HG03565 (cell line): ENCODE measurements at regions not wholly inside any gene's neighbourhood (a gene's known extent, or its start where the extent isn't known, plus 50 kb on each side); places are given as distances from the start of the nearest gene placed in this dataset.

ENCODE experiments used
- ATAC-seq: cut with Tn5 transposase; IDR thresholded peaks from one replicate; pipeline ENCODE4 v1.9.1; 2021; ENCODE audit warnings: mild to moderate bottlenecking, moderate library complexity; ENCODE audit not compliant: unreplicated experiment

DNA sequence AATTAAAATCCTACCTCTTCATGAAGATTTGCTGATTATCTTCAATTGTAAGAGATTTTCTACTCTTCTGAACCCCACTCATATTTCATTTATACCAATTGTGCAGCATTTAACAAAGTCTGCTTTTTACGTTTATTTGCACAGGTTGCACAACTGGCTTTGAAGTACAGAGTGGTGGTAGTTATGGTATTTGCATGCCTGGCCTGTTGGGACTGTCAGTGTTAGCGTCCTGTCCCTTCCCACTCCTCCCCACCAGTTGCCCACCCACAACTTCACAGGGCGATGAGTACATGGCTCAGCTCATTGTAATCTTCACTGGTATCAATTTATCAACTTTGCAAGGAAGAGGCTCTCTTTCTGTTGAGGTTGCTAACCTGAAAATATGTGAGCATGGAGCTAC lies 372.3 kb downstream of the AASDHPPT start:
- ATAC-seq = no peak

DNA sequence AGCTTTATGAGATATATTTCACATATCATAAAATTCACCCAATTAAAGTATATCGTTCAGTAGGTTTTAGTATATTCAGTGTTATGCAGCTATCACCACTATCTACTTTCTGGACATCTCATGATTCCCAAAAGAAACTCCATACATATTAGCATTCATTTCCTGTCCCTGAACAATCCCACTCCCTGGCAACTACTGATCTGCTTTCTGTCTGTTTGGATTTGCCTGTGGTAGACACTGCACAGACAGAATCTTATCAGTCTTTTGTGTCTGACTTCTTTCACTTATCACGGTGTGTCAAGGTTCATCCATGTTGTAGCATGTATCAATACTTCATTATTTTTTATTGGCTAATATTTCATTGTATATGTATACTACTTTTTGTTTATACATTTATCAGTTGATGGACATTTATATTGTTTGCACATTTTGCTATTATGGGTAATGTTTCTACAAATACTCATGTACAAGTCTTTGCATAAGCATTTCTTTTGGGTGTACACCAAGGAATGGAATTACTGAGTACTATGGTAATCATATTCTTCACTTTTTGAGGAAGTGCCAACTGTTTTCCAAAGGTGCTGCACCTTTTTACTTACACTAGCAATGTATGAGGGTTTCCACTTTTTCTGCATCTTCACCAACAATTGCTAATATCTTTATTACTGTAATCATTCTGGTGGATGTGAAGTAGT lies 373.9 kb downstream of the AASDHPPT start:
- no peak for ATAC-seq

GRCh38 chr11:106456647-106457046 lies 379.2 kb downstream of the AASDHPPT start:
- ATAC-seq = no peak

- no peak for ATAC-seq
Observed at GRCh38 chr11:106457727-106458126, 380.3 kb downstream of the AASDHPPT start.

GRCh38 chr11:106459135-106459534 lies 381.7 kb downstream of the AASDHPPT start:
- ATAC-seq = no peak

GRCh38 chr11:106461148-106461691 lies 383.8 kb downstream of the AASDHPPT start:
- ATAC-seq = no peak

- ATAC-seq = no peak
Observed at GRCh38 chr11:106461839-106462545, 384.5 kb downstream of the AASDHPPT start.

- no peak for ATAC-seq
Observed at GRCh38 chr11:106463154-106463553, 385.7 kb downstream of the AASDHPPT start.

DNA sequence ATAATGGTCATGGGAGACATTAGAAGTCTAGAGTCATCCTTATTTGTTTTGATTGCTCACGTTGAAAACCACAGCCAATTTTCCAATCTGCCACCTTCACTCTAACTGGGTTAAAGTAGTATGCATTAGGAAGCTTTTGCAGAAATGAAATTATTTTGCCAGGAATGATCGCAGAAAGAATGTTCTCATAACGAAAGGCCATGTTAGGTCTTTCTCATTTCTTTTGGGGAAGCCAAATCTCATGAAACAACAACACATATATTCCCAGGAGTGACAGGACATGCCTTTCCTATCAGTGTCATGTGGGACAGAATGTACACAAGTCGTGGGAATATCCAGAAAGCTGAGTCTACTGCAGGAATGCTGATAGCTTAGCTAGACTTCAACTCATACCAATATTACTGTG lies 386.3 kb downstream of the AASDHPPT start:
- no peak for ATAC-seq

- no peak for ATAC-seq
Observed at GRCh38 chr11:106464728-106465127, 387.3 kb downstream of the AASDHPPT start.

GRCh38 chr11:106466521-106467080 lies 389.1 kb downstream of the AASDHPPT start:
- ATAC-seq = no peak

GRCh38 chr11:106467501-106467900 lies 390.0 kb downstream of the AASDHPPT start:
- no peak for ATAC-seq

GRCh38 chr11:106468086-106468485 lies 390.6 kb downstream of the AASDHPPT start:
- no peak for ATAC-seq

DNA sequence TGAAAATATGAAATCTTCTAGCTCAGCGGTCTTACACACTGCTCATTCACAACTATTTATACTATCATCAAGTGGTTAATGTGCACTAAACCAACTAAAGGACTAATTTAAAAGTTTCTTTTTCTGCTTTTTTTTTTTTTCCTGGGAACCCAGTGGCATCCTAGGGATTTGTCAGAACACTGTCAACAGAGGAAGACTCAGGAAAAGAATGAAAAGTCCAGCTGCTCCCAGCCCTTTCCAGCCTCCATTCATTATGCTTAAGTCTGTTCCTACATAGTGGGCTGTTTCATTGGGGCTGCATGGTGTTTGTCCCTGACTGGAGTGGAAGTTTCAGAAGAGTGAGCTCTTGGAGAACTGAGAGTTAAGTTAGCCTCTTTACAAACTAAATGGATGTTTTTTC lies 391.1 kb downstream of the AASDHPPT start:
- ATAC-seq = no peak

DNA sequence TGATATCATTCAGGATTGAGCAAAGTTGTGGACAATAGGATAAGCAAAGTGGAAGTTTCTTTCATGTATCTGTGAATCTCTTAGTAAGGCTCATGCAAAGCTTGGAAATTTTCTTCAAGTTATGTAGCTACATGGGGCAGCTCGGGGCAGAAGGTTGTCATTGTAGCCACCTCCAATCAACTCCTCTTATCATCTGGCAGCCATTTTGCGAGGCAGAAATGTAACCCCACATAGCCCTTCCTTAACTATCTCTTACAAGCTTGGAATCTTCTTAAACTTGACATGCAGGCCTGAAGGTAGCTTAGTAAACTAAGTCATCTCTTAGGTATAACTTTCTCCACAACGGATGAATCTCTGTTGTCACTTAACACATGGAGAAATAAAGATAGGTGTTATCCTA lies 392.8 kb downstream of the AASDHPPT start:
- ATAC-seq = no peak

- no peak for ATAC-seq
Observed at GRCh38 chr11:106471276-106471675, 393.8 kb downstream of the AASDHPPT start.

DNA sequence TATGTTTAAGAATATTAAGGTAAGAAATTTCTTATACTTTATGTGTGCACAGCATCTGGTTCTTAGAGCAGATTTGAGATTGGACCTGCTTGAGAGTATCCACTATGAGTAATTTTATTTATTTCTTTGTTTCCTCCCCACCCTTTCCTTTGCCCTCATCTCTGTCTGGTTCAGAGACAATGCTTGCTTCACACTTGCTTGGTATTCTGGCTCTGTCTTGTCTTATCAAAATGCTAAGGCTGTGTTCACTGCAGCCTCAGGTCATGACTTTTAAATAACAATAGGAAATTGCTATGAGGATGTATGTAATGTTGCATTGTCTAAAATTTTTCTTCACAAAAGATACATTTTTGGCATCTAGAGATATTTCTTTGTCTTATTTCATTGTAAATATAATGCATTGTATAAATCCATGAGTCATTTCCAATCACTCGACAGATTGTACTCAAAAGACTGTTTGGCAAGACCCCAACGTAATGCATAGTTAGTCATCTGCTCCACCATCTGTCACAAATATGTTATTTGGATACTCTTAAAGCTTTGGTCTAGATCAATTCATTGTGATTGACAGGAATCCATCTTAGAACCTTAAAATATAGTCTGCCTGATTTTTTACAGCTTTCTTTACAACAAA lies 395.7 kb downstream of the AASDHPPT start:
- ATAC-seq = no peak

GRCh38 chr11:106474274-106474673 lies 396.8 kb downstream of the AASDHPPT start:
- no peak for ATAC-seq

DNA sequence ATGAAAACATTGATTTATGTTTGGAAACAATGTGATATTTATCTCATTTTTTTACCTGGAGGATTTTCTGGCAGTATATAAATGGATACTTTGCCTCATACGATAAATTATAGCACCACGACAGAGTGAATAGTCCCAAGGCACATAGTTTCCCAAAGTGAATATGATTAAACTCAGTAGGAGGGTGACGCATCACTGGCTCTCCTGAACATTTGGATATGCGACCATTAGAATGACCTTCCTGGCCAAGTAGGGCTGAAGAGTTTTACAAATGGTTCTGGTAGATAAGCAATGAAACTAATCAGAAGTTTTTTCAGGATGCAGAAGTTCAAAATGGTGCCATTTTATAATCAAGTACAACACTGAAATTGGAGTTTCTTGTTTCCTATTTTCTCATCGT lies 397.7 kb downstream of the AASDHPPT start:
- ATAC-seq = no peak

DNA sequence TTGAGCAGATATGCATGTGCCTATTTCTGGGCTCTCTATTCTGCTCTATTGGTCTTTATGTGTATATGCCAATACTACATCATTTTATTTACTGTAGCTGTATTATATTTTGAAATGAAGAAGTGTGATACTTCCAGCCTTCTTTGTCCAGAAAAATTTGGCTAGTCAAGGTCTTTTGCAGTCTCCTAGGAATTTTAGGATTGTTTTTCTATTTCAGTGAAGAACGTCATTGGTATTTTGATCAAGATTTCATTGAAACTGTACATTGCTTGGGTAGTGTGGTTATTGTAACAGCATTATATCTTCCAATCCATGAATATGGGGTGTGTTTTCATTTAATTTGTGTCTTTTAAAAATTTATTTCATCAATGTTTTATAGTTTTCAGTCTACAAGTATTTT lies 400.3 kb downstream of the AASDHPPT start:
- no peak for ATAC-seq

DNA sequence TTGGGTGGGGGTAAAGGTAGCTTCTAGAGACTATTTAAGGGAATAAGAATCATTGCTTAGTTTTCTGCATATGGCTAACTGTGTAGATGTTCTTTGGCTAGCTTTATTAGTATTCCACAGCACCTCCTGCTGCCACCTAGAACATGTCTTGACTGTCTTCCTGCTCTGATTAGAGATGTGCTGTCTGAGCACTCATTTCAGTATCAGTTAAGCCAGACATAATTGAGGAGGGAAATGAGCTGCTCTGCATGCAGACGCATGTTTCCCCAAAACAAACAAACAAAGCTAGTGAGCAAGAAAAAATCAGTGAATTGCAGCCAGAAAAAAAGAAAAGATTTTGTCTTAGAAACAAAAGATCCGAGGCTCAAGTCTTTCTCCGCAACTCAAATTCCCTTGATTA lies 402.2 kb downstream of the AASDHPPT start:
- ATAC-seq = no peak
